GM10266 (cell line): ENCODE measurements at regions not wholly inside any gene's neighbourhood (a gene's known extent, or its start where the extent isn't known, plus 50 kb on each side); places are given as distances from the start of the nearest gene placed in this dataset.
A peak's percentile ranks its signal among the peaks of the same experiment; 100 is the strongest.
"Not testable (repeated sequence)": the region's sequence is repeated elsewhere in the genome, so short reads cannot be mapped to it uniquely, and the experiment has no call there.

Source experiments
- DNase-seq: peaks from one replicate; pipeline ENCODE4 v3.0.0; 2012; ENCODE audit errors: extremely low spot score
- TF ChIP-seq, protein P1 (sequence below): IDR thresholded peaks from 2 replicates; pipeline ENCODE4 v1.5.1; 2012; ENCODE audit warnings: mild to moderate bottlenecking, low read depth; ENCODE audit not compliant: control insufficient read depth, insufficient read depth; ENCODE audit errors: missing control alignments

DNA sequence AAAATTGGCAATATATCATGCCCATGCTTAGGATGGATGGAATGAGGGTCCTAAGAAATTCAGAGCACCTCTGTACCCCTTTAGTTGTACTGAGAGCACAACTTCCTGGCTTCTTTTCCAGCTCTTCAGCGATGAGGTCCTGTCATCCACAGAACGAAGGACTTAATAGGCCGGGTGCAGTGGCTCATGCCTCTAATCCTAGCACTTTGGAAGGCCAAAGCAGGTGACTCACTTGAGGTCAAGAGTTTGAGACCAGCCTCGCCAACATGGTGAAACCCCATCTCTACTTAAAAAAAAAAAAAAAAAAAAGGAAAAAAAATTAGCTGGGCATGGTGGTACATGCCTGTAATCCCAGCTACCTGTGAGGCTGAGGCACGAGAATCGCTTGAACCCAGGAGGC, 125.3 kb upstream of the BMAL1 start:
- no peak for DNase-seq
- TF ChIP-seq, protein P1, sequence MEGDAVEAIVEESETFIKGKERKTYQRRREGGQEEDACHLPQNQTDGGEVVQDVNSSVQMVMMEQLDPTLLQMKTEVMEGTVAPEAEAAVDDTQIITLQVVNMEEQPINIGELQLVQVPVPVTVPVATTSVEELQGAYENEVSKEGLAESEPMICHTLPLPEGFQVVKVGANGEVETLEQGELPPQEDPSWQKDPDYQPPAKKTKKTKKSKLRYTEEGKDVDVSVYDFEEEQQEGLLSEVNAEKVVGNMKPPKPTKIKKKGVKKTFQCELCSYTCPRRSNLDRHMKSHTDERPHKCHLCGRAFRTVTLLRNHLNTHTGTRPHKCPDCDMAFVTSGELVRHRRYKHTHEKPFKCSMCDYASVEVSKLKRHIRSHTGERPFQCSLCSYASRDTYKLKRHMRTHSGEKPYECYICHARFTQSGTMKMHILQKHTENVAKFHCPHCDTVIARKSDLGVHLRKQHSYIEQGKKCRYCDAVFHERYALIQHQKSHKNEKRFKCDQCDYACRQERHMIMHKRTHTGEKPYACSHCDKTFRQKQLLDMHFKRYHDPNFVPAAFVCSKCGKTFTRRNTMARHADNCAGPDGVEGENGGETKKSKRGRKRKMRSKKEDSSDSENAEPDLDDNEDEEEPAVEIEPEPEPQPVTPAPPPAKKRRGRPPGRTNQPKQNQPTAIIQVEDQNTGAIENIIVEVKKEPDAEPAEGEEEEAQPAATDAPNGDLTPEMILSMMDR = no peak

DNA sequence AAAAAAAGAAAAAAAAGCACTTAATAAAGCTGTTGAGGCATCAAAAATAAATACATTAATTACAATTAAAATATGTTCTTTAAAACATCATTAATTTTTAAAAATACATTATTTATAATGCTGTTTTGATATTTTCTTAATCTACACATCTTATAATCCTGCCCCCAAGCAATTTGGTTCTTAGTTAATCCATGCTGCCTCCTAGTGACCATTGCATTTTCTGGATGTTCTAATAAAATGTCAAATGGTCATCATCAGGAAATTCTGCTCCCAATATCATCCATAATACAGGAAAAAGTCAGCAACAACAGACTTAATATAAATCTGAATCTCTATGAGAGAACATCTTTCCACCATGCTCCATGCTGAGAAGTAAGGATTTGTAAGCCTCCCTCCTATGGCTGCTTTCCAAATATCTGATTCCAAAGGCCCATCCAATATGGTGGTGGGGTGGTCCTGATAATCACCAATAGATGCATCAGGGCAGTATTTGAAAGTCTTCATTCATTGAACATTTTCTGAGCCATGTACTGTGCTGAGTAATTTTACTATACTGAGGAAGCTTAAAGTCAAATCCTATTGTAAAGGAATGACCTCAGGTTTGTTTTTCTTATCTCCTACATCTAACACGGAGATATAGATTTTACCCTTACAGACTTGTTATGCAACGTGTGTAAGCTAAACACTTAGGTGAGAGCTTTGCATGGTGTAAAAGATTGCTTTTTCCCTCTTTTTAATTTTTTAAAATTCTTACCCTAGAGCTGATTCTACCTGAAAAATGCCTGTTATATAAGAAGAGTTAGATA, 124.7 kb upstream of the BMAL1 start:
- no peak for DNase-seq
- TF ChIP-seq, protein P1 = peak; percentile 28

DNA sequence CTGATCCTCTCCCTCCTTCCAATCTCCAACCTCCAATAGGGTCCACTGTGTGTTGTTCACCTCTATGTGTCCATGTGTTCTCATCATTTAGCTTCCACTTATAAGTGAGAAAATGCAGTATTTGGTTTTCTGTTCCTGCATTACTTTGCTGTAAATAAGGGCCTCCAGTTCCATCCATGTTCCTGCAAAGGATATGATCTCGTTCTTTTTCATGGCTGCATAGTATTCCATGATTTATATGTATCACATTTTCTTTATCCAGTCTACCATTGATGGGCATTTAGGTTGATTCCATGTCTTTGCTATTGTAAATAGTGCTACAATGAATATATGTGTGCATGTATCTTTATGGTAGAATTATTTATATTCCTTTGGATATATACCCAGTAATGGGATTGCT, 123.2 kb upstream of the BMAL1 start:
- not testable (repeated sequence) for DNase-seq

DNA sequence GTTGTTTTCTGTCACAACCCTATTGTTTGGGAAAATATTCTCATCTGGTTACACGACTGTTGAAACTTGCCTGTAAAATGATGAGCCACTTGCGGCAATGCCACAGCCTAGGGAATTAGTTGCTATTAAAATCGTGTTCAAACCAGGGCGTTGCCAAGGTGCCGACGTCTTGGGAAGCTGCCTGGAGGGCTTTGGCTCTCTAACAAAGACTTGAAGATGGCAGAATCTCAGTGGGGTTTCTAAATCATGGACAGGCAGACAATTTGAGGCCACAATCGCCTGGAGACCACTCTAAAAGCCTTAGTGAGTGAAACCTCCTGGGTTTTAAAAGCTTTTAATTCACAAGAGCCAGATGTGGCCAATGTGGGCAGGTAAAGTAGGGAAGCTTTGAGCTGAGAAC, 117.2 kb upstream of the BMAL1 start:
- TF ChIP-seq, protein P1 = no peak
- no peak for DNase-seq

DNA sequence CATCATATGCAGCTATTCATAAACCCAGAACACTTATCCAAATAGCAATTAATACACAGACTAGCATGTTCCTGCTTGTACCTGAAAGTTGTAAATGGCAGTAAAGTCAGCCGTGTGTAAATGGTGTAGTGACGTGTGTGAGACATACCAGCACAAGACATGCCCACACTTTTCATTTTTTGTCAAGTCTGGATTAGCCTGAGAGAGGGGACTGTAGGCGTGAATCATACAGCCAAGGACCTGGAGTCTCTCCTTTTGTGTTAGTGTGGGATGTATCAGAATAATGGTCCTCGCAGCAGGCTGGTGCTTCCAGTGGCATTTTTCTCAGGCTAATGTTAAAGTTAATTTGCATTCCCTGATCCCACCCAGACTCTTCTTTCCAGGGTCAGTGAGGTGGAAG, 116.8 kb upstream of the BMAL1 start:
- DNase-seq = no peak
- TF ChIP-seq, protein P1 = no peak

DNA sequence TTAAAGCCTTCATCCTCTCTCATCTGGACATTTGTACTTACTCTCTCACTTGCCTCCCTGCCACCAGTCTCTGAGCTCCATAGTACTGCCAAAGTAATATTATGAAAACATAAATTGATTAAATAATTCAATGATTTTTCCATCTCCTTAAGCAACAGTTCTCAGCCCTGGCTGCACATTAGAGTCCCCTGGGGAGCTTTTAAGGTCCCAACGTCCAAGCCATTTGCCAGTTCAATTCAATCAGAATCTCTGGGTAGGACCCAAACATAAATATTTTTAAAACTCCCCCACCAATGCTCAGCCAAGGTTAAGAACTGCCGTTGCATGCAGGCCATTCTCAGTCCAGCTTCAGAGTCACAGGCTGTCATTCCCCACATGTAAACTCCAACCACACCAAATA, 114.4 kb upstream of the BMAL1 start:
- TF ChIP-seq, protein P1 = no peak
- DNase-seq = no peak

DNA sequence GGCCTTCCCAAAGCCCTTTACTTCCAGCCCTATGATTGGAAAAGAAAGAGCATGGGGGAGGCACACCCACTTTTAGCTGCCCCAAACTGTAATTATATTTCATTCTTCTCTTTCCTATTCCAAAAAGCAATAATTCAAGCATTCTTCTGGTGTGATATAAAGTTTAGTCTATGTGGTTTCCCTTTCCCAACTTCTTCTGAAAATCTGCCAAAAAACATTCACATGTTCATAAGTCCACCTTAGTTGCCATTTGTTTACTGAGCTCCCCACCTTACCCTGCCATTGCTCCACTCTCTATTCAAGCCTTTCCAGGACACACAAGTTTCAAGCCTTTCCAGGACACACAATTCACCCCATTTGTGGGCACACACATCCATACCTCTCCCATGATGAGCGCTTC, 111.6 kb upstream of the BMAL1 start:
- DNase-seq = no peak
- TF ChIP-seq, protein P1 = no peak

DNA sequence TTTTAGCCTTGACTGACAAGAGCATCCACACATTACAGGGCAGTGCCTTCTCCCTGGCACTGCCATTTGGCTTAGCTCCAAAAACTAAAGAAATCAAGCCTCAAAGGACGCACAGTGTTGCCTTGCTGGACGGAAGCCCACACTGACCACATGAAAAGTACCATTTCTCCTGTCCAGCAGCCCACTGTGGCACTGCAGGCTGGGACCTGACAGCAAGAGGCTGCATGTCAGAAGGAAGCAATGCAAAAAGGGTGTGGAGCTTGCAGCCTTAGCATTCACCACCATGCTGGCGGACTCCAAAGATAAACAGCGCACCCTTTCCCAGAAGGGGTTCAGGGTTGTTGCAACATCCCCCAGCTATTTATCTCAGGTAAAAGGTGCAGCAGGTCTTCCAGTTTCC, 109.3 kb upstream of the BMAL1 start:
- TF ChIP-seq, protein P1 = no peak
- DNase-seq = no peak
